DMS114 treated with DMSO at 0.1 percent for 48 hours (cell line): ENCODE measurements at regions not wholly inside any gene's neighbourhood (a gene's known extent, or its start where the extent isn't known, plus 50 kb on each side); places are given as distances from the start of the nearest gene placed in this dataset.

Experiments used
- DNase-seq: peaks from one replicate; lab custom pipeline; 2025; ENCODE audit not compliant: unreplicated experiment; lab: John Stamatoyannopoulos, UW

- DNase-seq: no peak
These were observed 117.1 kb upstream of the MGAT5 start for GRCh38 chr2:134136731-134137130.

- DNase-seq: no peak
These were observed 116.7 kb upstream of the MGAT5 start for GRCh38 chr2:134137182-134137611.

- no peak for DNase-seq
These were observed 115.8 kb upstream of the MGAT5 start for GRCh38 chr2:134138115-134138514.

GRCh38 chr2:134139611-134140010, 114.3 kb upstream of the MGAT5 start:
- no peak for DNase-seq

GRCh38 chr2:134140251-134140661, 113.6 kb upstream of the MGAT5 start:
- DNase-seq: no peak

GRCh38 chr2:134141598-134142340, 112.1 kb upstream of the MGAT5 start:
- DNase-seq: no peak

- no peak for DNase-seq
These were observed 111.5 kb upstream of the MGAT5 start for GRCh38 chr2:134142341-134142738.

- no peak for DNase-seq
These were observed 111.0 kb upstream of the MGAT5 start for GRCh38 chr2:134142903-134143302.

- DNase-seq: no peak
These were observed 110.3 kb upstream of the MGAT5 start for GRCh38 chr2:134143568-134143967.

GRCh38 chr2:134144081-134144596, 109.7 kb upstream of the MGAT5 start:
- no peak for DNase-seq

GRCh38 chr2:134144651-134145050, 109.2 kb upstream of the MGAT5 start:
- DNase-seq: no peak

- DNase-seq: no peak
These were observed 108.4 kb upstream of the MGAT5 start for GRCh38 chr2:134145519-134145918.

- no peak for DNase-seq
These were observed 107.7 kb upstream of the MGAT5 start for GRCh38 chr2:134146161-134146560.

GRCh38 chr2:134146620-134147019, 107.3 kb upstream of the MGAT5 start:
- DNase-seq: no peak

GRCh38 chr2:134148172-134148571, 105.7 kb upstream of the MGAT5 start:
- no peak for DNase-seq

- no peak for DNase-seq
These were observed 104.9 kb upstream of the MGAT5 start for GRCh38 chr2:134148843-134149472.

- no peak for DNase-seq
These were observed 104.0 kb upstream of the MGAT5 start for GRCh38 chr2:134149904-134150303.

- no peak for DNase-seq
These were observed 103.1 kb upstream of the MGAT5 start for GRCh38 chr2:134150760-134151159.

GRCh38 chr2:134152045-134153010, 101.5 kb upstream of the MGAT5 start:
- DNase-seq: no peak

- DNase-seq: no peak
These were observed 100.5 kb upstream of the MGAT5 start for GRCh38 chr2:134153294-134153880.

GRCh38 chr2:134154246-134154645, 99.6 kb upstream of the MGAT5 start:
- no peak for DNase-seq
